ENCODE measurements at regions not wholly inside any gene's neighbourhood (a gene's known extent, or its start where the extent isn't known, plus 50 kb on each side); places are given as distances from the start of the nearest gene placed in this dataset.

- no peaks in the 10 kb centered on the region for H3K27me3 ChIP-seq
- H3K4me3 ChIP-seq: no peak overlapping the region
- no peak overlapping the region for H3K9ac ChIP-seq (ENCODE audit: low read depth in 2 of 2, low read length in 2 of 2)
- no peak overlapping the region for H3K27ac ChIP-seq
- no peaks in the 10 kb centered on the region for H3K9me3 ChIP-seq
- TF ChIP-seq, protein P1, sequence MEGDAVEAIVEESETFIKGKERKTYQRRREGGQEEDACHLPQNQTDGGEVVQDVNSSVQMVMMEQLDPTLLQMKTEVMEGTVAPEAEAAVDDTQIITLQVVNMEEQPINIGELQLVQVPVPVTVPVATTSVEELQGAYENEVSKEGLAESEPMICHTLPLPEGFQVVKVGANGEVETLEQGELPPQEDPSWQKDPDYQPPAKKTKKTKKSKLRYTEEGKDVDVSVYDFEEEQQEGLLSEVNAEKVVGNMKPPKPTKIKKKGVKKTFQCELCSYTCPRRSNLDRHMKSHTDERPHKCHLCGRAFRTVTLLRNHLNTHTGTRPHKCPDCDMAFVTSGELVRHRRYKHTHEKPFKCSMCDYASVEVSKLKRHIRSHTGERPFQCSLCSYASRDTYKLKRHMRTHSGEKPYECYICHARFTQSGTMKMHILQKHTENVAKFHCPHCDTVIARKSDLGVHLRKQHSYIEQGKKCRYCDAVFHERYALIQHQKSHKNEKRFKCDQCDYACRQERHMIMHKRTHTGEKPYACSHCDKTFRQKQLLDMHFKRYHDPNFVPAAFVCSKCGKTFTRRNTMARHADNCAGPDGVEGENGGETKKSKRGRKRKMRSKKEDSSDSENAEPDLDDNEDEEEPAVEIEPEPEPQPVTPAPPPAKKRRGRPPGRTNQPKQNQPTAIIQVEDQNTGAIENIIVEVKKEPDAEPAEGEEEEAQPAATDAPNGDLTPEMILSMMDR (IDR thresholded peaks at IDR 0.05): no peak
- no peak for DNase-seq
- no peaks in the 10 kb centered on the region for H3K36me3 ChIP-seq
- intact Hi-C loops (cut with DNase I): no loop called here
- peaks cover 6% of the 10 kb centered on the region for H3K4me1 ChIP-seq
Measured at GRCh38 chr10:113420733-113421675, 131.8 kb upstream of the HABP2 start.

- no peaks in the 10 kb centered on the region for H3K9me3 ChIP-seq
- no peak for DNase-seq
- H3K4me1 ChIP-seq: peaks cover 6% of the 10 kb centered on the region
- H3K27me3 ChIP-seq: no peaks in the 10 kb centered on the region
- no peaks in the 10 kb centered on the region for H3K36me3 ChIP-seq
- intact Hi-C loops (cut with DNase I): no loop called here
- no peak overlapping the region for H3K27ac ChIP-seq
- TF ChIP-seq, protein P1 (IDR thresholded peaks at IDR 0.05): no peak
- no peak overlapping the region for H3K4me3 ChIP-seq
- no peak overlapping the region for H3K9ac ChIP-seq (ENCODE audit: low read depth in 2 of 2, low read length in 2 of 2)
Measured at GRCh38 chr10:113422371-113422770, 130.5 kb upstream of the HABP2 start.

DNA sequence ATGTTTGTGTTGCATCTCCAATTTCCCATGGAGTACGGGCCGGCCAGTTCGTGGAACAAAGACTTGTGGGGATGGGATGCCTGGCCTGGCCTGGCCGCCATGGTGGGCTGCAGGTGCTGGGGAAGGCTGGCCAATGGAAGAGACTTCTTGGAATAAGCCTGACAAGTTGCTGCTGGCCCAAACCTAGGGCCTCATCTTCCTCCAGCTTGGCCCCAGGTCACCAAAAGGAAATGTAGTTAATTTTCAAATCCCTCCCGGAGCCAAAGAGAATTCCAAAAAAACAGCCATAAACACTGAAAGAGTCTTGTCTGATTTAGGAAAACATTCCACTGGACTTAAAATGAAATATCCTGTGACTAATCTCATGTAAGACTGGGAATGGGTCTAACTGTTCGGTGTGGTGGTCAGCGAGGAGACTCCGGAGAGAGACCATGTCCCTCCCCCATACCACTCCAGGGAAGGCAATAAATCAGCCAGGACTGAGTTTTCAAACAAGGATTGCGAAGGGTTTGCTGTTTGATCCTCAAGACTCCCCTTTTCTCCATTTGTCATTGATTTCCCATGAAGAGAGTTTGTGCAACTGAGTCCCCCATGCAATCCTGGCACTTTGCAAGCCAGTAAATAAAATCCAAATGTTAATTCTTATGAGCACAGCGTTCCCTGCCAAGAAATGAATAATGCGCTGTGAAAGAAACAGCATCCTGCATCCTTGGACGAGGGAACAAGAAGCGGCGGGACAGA, 128.7 kb upstream of the HABP2 start:
- Histone ChIP-seq H3K27me3 (no peaks in the 10 kb centered on the region), H3K4me3 (no peak overlapping the region), H3K9ac (ENCODE audit: low read depth in 2 of 2, low read length in 2 of 2) (no peak overlapping the region), H3K36me3 (no peaks in the 10 kb centered on the region), H3K4me1 (peaks cover 6% of the 10 kb centered on the region), H3K9me3 (no peaks in the 10 kb centered on the region), H3K27ac (no peak overlapping the region)
- intact Hi-C loops (cut with DNase I): no loop called here
- TF ChIP-seq, protein P1 (IDR thresholded peaks at IDR 0.05): no peak
- no peak for DNase-seq

DNA sequence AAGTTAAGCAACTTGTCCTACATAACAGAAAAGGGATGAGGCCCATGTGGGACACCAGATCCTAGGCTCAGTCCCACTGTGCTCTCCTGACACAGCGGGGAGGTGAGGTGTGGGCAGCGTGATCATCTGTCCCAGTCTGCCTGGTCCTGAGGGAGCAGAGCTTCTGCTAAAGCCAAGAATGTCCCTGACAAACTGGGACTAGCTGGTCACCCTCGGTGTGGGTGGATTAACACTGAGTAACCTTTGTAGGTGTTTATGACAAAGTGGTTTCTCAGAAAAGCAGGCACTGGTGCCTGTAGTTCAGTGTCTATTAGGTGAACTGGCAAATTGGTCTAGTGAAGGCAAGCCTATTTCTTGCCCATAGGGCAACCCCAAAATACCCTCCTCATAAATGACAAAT, 127.8 kb upstream of the HABP2 start:
- DNase-seq: no peak
- H3K9ac ChIP-seq (ENCODE audit: low read depth in 2 of 2, low read length in 2 of 2): no peak overlapping the region
- H3K27ac ChIP-seq: no peak overlapping the region
- peaks cover 6% of the 10 kb centered on the region for H3K4me1 ChIP-seq
- no peaks in the 10 kb centered on the region for H3K36me3 ChIP-seq
- intact Hi-C loops (cut with DNase I): no loop called here
- no peak overlapping the region for H3K4me3 ChIP-seq
- no peaks in the 10 kb centered on the region for H3K9me3 ChIP-seq
- TF ChIP-seq, protein P1 (IDR thresholded peaks at IDR 0.05): no peak
- H3K27me3 ChIP-seq: no peaks in the 10 kb centered on the region

- Histone ChIP-seq H3K27me3 (no peaks in the 10 kb centered on the region), H3K9ac (ENCODE audit: low read depth in 2 of 2, low read length in 2 of 2) (no peak overlapping the region), H3K27ac (no peak overlapping the region), H3K4me1 (peaks cover 6% of the 10 kb centered on the region), H3K36me3 (no peaks in the 10 kb centered on the region), H3K4me3 (no peak overlapping the region), H3K9me3 (no peaks in the 10 kb centered on the region)
- DNase-seq: no peak
- intact Hi-C loops (cut with DNase I): no loop called here
- TF ChIP-seq, protein P1 (IDR thresholded peaks at IDR 0.05): no peak
Measured at GRCh38 chr10:113425541-113425951, 127.3 kb upstream of the HABP2 start.
